Fibroblast of peridontal ligament (primary cell): ENCODE measurements at regions not wholly inside any gene's neighbourhood (a gene's known extent, or its start where the extent isn't known, plus 50 kb on each side); places are given as distances from the start of the nearest gene placed in this dataset.
A peak's percentile ranks its signal among the peaks of the same experiment; 100 is the strongest.

ENCODE experiments used
- DNase-seq: peaks from one replicate; pipeline ENCODE4 v3.0.0-alpha.2; 2010; ENCODE audit errors: extremely low read depth

DNA sequence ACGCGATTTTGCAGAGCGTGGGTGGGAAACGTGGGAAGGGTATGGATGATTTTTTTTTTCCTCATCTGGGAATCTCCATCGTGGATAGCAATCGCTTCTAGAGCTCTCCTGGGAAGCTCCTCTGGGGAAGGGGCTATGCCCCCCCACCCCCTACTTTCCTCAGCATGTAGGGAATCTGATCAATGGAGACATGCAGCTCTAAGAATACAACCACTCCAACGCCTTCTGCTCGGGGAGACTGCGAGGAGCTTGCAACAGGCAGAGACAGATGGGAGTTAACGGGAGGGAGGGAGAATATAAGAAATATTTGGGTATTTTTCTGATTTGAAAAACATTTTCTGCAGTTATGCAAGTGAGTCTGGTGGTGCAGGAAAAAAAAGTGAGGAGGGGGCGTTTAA, 104.6 kb upstream of the HSD17B12 start:
- DNase-seq: no peak

DNA sequence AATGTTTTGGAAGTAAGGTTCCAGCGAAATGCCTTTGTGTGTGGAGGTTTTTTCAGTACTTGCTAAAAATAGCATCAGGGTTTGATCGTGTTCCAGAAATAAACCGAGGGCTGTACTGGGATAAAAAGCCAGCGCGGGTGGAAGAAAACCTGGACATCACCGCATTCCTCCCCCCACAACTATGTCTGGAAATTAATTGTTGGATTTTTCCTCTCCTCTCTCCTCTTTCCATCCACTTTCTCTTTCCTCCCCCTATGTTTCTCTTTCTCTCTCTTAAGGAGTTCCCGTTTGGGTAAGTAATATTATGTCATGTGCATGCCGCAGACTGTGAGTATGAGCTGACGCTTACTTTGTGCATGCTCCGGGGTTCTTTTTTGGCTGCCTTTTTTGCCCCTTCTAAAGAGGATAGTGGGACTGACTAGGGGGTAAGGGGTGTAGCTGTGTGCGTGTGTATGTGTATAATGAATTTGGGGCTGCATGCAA, 104.2 kb upstream of the HSD17B12 start:
- DNase-seq: no peak

DNA sequence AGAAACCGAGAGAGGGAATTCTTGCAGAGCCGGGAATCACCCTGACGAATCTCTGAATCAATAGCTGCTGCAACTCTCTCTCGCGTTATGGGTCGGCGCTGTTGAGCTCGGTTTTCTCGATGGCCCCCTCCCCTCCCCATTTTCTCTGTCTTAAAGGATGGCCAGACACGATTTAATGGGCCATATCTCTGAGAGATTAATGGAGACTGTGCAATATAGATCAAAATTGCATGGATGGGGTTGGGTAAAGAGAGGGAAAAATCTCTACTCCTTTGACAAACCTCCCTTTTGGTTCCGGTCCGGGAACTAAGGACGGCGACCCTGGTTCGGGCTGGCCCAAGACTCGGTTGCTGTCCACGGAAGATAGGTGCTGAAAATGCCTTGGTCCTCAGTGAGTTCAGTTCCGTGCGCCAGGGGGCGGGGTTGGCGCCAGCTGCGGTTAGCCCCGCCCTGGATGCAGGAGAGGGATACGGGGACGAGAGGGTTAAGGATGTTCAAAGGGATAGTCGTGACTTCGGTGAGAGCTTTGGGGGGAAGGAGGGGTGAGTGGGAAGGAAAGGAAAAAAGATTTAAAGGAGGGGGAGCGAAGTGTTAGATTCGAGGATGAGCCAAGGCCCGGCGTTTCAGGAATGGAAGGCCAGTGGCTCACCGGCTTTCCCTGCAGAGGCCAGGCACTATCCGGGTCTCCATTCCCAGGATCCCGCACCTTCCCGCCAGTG, 103.6 kb upstream of the HSD17B12 start:
- peak; percentile 51 for DNase-seq

DNA sequence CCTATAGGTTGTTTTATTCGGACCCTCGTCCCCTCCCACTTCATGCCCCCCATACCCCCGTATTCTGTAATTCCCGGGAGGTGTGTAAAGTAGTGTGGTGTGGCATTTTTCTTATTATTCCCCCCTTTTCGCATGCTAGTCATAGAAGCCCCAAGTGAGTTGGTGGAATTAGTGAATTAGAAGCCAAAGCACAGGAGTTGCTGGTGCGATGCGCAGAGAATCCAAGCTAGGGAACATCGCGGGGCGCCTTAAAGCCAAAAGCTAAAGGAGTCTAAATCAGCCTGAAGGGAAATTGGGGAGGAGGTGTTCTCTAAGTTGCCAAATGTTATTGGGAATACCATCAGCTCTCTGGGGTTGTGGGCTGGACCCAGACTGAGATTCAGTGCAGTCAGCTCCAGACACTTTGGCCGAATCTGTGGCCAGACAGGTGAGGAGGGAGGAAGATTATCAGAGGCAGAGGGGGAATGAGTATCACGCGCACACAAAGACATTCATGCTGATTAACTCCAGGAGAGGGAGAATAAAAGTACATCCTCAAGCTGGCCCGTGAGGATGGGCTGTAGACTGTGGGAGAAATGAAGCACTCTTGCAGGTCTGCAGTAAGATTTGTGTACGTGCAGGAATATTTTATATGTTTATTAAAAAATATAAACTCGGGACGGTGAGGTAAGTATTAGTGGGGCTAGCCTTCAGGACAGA, 102.8 kb upstream of the HSD17B12 start:
- DNase-seq: no peak

DNA sequence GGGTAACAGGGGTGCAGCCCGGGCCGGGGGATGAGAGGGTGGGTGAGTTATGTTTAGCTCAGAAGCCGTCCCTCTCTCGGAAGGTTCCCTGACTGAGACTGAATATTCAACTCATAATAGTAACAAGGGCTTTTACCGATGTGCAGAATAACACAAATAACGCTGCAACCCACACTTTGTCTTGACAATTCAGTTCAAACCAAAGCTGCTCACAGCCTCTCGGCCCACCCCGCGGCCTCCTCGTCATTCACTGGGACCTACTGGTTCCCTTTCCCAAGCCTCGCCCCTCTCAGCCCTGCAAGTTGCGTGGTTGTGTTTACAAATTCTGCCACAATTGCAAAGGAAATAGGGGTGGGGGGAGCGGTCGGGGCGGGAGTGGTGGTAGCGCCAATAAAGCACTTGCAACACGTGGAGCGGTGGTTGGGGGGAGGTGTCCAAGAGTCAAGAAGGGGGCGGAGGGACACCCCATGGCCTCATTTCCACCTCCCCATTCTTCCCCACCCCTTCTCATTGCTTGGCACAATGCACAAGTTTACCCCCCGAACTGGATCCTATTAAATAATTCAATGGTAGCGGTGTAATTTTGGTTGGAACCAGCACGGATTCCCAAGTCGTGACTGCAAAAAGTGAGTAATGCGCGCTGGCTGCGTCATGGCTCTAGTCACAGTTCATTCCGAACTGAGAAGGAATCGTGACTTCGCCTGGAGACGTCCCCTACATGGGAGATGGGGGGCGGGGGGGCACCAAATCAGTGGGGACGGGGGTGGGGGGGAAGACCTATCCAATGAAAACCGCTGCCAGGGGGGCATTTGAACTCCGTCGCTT, 102.0 kb upstream of the HSD17B12 start:
- peak; percentile 36 for DNase-seq

DNA sequence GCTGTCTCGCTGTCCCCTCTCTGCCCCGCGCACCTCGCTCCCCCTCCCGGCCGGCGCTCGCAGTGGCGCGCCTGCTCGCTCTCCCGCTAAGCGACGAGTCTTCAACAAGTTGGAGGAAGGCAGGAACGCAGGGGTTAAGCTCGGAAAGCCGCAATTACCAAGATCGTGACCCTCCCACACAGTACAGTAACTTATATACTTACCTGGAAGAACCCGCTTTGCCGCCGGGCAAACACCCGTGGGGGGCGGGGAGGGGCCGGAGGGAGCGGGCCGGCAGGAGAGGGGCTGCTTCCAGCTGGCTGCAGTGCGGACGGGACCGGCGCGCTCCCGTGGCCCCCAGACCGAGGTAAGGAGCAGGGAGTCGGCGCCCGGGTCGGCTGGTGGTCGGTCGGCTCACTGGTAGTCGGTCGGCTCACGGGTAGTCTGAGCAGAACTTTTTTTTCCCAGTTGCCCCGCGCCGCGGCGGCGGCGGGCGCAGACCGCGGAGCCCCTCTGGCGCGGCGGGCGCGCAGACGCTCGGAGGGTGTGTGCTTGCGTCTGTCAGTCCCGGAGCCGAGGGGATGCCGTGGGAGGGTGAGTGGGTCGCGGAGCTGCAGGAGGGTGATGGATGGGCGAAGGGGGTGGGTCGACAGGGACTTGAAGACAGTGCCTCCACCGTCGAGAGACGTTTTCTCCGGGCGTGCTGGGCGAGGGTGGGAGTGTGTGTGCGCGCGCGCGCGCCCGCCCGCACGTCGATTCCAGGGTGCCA, 101.2 kb upstream of the HSD17B12 start:
- DNase-seq: no peak

DNA sequence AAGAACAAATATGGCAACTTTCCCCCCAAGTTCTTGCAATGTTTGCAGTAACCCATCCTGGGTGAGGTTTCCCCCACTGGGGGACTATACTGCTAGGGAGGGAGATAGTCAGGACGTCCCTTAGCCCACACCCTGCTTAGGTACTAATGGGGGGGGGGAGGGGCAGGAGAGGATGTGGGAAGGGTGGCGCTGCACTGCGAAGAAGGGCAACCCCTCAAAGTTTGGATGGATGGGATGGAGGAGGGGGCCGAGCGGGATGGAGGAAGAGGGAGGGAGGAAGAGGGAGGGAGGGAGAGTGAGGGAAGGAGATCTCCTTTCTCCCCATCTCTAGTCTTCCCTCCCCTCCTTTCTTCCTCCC, 100.6 kb upstream of the HSD17B12 start:
- DNase-seq: no peak

DNA sequence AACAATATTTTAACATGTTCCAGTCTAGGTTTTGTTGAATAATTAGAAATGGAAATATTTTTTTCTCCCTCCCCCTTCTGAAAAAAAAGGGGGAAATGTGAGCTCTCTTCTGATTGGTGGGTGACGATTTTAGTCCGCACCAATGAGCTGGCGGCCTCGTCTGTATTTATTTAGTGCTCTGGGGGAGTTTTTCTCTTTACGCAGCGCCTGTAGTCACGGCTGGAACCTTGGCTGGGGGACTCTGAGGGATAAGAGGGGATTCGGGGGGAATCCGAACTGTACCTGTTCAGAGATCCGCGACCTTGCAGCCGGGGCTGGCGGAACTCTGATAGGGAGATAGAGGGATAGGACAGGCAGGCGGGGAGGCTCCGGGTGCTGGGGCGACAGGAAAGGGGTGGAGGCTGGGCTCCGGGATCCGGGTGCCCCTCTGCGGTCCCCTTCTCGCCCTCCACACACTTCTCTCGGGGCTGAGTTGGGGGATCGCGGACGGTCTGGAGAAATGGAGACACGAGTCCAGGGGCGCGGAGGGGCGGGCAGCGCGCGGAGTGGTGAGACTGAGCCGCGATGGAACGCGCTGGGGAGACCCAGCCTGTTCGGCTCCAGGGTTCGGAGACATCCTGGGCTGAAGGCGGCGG, 99.7 kb upstream of the HSD17B12 start:
- DNase-seq: no peak

DNA sequence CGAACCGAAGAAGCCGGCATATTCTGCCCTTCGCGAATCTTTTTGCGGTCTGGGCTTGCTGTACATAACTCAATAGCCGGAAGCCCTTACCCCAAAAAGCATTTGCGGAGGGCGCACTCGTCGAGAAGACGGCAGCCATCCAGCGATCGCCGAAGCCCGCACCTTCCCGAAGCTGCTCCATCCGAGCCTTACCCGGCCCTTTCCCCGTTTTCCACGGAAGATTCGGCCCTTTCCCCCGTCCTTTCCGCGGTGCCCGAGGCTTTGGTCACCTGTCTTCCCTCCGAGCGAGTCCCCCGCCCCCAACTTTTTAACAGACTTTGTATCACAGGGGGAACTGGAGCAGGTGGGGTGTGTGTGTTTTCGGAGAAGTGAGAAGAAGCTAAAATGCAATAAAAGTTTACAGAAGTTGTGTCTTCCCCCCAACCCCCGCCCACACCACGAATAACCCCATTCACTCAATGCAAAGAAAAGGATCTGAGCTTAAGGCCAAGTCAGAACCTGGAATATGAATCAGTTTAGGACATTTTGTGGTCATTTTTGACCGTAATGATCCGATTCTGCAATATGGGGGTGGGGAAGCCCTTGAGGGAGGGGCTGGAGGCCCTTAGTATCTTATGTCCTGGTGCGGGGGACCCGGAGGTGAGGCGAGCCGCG, 99.0 kb upstream of the HSD17B12 start:
- DNase-seq: no peak

DNA sequence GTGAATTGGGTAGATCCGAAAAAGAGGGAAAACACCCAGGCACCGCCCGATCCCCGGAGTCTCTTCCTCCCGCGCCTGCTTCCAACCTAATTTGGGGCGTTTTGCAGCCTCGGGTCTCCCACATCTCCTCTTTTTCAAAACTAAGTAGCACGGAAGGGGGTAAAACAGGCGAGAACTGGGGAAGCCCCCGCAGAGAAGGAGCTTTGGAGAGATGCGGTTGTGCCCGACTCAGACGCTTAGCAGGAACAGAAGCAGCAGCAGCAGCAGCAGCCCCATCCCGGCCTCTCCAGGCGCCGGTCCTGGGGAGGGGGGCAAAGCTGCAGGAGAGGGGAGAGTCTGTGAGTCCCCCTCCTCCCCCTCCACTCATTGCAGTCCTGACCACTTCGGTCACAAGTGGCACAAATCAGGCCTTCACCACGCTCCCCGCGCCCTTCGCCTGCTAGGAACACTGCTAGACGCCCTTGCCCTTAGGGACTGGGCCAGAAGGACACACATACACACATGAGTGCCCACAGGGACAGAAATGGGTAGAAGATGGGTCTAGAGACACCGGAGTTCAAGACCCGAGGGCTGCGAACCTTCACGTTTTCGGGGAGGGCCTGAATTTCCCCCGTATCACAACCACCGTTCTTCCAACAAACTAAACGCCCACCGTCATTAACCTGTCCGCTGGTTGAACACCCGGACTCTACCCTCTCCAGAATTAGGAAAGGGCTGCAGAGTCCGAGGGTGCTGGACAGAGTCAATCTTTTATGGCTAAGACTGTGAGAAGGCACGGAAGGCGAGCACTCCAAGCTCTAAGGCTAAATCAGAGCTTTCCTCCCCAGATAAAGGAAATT, 98.3 kb upstream of the HSD17B12 start:
- no peak for DNase-seq

DNA sequence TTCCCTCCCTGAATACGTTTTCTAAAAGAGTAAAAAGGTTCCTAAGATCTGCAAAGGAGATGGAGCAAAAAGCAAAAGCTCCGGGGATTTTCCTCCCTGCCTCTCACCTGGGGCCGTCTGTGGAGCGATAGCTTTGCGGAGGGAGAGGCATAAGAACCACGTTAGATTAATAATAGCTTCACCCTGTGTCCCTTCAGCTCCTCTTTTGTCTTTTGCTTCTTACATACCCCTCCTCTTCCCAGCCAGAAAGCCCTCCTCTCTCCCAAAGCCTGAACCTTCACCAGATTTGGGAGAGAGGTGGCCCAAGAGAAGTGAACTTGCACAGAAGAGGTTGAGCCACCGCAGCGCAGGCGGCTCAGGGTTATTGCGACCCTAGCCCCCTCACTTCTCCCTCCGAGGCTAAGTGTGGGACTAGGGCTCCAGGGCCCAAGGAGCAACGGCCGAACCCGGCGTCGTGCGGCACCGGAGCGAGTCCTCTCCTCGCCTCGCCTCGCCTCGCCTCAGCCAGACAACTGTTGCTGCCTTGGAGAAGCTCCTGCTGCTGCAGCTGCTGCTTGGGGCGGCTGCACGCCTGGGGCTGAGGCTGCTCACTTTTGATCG, 97.6 kb upstream of the HSD17B12 start:
- DNase-seq: no peak

DNA sequence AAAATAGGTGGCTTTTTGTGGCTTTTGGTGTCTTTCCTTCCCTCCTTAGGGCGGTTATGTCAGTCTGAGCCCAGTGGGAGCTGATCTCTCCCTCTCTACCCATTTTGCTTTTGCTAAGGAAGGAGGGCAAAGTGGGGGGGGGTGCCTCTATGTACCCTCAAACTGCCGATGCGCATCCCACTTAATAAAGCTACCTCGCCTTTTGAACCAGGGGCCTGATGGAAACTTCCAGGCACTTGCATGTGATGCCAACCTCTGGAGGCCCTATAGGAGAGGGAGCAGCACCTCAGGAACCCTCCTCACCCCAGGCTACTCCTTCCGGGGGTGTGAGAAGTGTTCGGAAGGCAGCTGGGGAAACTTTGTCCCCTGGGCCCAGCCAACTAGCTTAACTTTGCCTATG, 97.0 kb upstream of the HSD17B12 start:
- no peak for DNase-seq

DNA sequence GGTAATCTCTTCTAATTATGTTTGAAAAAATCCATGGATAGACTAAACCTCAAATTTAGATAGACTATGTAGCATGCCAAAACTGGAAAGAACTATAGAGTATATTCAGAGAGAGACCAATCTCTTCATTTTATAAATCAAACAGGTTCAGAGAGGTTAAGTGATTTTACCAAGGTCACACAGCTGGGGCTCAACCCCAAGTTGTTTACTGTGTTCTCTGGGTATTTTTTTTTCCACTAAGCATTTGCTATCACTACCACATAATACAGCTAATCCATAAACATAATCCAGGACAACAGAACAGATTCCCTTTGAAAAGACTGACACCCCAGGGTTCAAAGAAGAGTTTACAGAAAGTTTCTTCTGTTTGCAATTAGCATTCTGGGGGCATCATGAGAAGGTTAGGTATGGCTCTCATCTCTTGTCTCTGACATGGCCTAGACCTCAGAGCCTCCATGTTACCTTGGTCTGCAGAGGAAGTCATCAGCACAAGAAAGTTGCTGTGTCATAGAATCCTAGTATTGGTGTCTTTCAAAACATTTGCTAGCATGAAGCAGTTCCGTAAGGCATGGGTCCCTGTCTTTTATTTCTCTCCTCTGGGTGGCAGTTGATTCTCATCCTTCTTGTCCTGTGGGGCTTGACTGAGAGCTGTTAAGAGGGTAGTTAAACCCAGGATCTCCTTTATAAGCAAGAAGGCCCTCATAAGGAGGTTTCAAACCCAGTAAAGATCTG, 94.5 kb upstream of the HSD17B12 start:
- no peak for DNase-seq

DNA sequence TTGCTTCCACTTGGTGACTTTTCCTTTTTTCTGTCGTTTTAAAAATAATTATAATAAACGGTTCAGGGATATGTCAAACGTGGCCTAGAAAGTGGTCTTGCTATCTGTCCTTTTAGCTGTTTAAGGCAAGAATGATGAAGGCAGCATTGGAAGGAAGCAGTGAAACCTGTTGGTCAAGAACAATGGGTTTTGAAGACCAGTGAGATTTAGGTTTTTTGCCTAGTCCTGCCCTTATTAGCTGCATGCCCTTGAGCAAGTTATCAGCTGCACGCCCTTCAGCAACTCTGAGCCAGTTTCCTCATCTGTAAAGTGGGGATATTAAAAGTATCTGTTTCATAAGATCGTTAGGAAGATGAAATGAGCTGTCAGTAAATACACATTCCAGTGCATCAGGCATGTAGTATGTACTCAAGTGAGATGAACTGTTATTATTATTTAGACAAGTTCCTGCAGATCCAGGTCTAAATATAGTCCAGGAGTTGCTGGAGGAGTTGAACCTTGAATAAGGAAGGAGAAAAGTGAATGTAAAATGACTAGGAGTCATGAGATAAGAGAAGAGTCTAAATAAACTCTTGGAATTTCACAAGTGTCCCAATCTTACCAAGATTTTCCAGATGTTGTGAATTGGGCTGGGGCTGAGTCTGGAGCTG, 90.8 kb upstream of the HSD17B12 start:
- DNase-seq: no peak

DNA sequence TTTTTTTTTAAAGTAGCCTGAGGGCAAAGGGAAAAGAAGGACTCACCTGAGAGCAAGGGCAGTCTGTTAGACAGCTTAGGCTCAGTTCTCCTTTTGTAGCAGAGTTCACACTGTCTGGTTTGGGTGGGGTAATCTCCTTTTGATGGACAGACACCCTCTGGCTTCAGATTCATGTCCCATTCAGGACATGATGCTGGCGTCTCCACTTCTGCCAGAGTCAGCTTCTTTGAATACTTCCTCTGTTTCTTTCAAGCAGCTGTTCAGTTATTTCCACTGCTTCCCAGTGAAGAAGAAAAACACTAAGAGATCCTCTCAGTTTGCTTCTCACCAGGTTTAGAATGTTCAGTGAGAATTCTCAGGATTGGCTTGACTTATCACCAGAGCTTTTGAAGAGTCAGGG, 79.0 kb upstream of the HSD17B12 start:
- DNase-seq: no peak

DNA sequence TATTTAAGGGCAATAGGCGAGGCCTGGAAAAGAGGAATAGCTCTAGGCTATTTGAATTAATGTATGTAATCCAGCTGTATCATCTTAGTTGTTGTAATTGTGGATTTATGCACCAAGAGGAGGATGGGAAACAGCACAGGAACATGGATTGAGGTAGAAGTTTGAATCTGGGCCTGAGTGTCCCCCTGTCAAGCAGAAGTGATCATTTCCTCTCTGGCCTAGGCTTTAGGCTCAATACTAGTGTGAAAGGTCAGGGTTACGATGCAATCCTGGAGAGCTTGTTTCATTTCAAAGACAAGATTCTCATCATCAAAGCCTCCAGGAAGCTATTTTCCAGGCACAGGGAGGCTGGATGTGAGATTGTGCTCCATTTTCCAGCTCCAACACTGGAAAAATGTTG, 77.9 kb upstream of the HSD17B12 start:
- no peak for DNase-seq

DNA sequence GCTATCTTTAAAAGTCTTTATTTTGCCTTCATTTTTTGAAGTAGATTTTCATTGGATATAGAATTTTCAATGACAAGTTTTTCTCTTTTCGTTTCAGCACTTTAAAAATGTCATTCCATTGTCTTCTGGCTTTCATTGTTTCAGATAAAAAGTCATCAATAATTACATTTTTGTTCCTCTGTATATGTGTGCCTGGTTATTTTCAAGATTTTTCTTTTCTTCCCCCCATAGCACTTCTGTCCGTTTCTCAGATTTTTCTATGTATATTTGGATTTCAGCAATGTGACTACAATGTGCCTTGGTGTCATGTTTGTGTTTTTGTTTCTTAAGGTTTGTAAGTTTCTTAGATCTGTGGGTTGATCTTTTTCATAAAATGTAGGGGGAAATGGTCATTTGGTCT, 66.3 kb upstream of the HSD17B12 start:
- DNase-seq: no peak

DNA sequence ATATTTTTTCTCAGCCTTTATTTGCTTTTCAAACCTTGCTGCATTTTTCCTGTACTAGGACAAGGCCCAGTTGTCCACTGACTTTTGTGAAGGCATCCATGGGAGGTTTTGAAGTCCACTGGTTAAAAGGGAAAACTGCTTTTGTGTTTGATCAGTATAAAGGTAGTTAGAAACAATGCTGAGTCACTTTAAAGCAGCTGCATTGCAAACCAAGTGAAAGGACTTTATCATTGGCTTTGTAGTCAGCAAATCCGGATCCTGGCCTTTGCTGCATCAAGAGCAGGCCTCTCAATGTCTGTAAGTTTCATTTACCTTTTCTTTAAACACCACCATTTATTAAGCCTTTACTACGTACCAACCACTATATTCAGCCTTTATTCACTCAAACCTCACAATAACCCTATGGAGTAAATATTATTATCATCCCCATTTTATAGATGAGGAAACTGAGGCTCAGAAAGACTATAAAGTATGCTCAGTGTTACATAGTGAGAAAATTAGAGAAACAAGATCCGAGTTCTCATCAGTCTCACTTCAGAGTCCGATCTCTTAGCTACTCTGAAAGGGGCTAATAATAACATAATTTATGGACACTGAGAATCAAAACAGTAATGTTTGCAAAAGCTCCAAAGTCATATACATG, 60.6 kb upstream of the HSD17B12 start:
- no peak for DNase-seq
